ENCODE measurements at regions not wholly inside any gene's neighbourhood (a gene's known extent, or its start where the extent isn't known, plus 50 kb on each side); places are given as distances from the start of the nearest gene placed in this dataset.

DNA sequence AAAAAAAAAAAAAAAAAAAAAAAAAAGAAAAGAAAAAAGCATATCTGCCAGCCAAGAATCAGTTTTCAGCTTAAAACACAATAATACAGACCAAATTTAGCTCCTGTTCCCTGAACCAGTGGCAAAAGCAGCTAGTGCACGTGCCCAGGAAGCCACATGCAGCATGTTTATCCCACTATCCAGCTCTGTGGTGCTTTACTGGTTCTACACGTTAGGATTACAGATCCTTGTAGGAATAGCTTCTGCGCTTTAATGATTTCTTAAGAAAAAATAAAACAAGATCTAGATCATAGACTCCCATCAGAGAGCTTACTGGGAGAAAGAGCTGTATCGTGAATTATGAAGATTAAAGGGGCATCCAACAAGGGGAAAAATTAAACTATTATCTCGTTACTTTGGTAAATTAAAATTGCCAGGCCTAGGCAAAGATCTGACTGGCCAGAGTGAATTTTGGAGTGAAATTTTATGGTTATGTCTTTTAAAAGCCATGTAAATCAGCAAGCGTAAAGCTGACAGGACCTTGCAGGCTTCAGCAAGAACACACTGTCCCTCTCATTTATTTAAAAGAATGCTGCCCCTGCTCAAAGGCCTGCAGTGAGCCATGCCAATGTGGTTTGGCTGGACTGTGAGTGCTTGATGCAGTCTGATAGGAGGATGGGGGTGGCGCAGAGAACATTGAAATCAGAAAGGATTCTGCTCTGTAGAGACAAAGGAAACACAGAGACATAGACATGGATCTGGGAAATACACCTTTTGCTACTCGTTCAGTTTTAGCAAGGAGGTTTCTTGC is 177.3 kb upstream of the PHYHIPL start:
- H4K20me1 ChIP-seq (ENCODE audit: control insufficient read depth, insufficient read depth, low read length, poor library complexity, severe bottlenecking): no peaks in the 10 kb centered on the region
- no peaks in the 10 kb centered on the region for H3K9me3 Mint-ChIP-seq (ENCODE audit: insufficient read depth)
- H2AFZ ChIP-seq (ENCODE audit: insufficient read depth, low read depth, low read length, poor library complexity, severe bottlenecking): no peak overlapping the region
- POLR2A ChIA-PET: no interaction called here
- no peaks in the 10 kb centered on the region for H3K4me1 ChIP-seq (ENCODE audit: control insufficient read depth in 2 of 2, insufficient read depth in 2 of 2, low read length in 2 of 2)
- intact Hi-C loops (cut with micrococcal nuclease): no loop called here
- no peak overlapping the region for H3K4me3 ChIP-seq (ENCODE audit: control extremely low read depth in 1 of 5, extremely low read depth in 1 of 5, insufficient read depth in 1 of 5, low read depth in 2 of 5, low read length in 4 of 5)
- H3K4me3 Mint-ChIP-seq: no peak overlapping the region
- H3K4me2 ChIP-seq (replicated peaks; ENCODE audit: low read depth, low read length, poor library complexity, severe bottlenecking): no peak overlapping the region
- no peak overlapping the region for H3K9ac ChIP-seq (ENCODE audit: low read length)
- H3K27me3 ChIP-seq (replicated peaks in 1 of 4; ENCODE audit: control extremely low read depth in 1 of 4, control insufficient read depth in 3 of 4, insufficient read depth in 4 of 4, low read length in 3 of 4): no peaks in the 10 kb centered on the region
- H3K27ac Mint-ChIP-seq: no peak overlapping the region
- ATAC-seq (ENCODE audit: low read depth) (no peak), DNase-seq (no peak)
- H3K4me1 Mint-ChIP-seq: no peaks in the 10 kb centered on the region
- H3K27ac ChIP-seq (ENCODE audit: low read length in 2 of 2): no peak overlapping the region
- no peak for TF ChIP-seq EZH2 (IDR thresholded peaks at IDR 0.05; ENCODE audit: borderline replicate concordance, insufficient read depth, low read depth, low read length, poor library complexity, severe bottlenecking)
- no peak for TF ChIP-seq CTCF (IDR thresholded peaks at IDR 0.05)
- no peaks in the 10 kb centered on the region for H3K9me3 ChIP-seq (ENCODE audit: control extremely low read depth in 1 of 3, control insufficient read depth in 2 of 3, insufficient read depth in 1 of 3, low read length in 2 of 3)
- WGBS (ENCODE audit: insufficient coverage): 100% methylated on average over 2 of the region's 8 CpGs
- no peaks in the 10 kb centered on the region for H3K27me3 Mint-ChIP-seq
- CTCF ChIA-PET: no interaction called here
- H3K79me2 ChIP-seq (ENCODE audit: control insufficient read depth, insufficient read depth, low read length): no peaks in the 10 kb centered on the region
- H3K36me3 ChIP-seq (replicated peaks in 1 of 2; ENCODE audit: control extremely low read depth in 1 of 2, control insufficient read depth in 1 of 2, extremely low read depth in 1 of 2, insufficient read depth in 2 of 2, low read length in 1 of 2): no peaks in the 10 kb centered on the region

GRCh38 chr10:59000162-59000825 is 176.1 kb upstream of the PHYHIPL start:
- Mint-ChIP-seq H3K27me3 (no peaks in the 10 kb centered on the region), H3K4me3 (no peak overlapping the region), H3K9me3 (ENCODE audit: insufficient read depth) (no peaks in the 10 kb centered on the region), H3K27ac (no peak overlapping the region), H3K4me1 (no peaks in the 10 kb centered on the region)
- no peak overlapping the region for H3K4me3 ChIP-seq (ENCODE audit: control extremely low read depth in 1 of 5, extremely low read depth in 1 of 5, insufficient read depth in 1 of 5, low read depth in 2 of 5, low read length in 4 of 5)
- CTCF ChIA-PET: no interaction called here
- H3K9me3 ChIP-seq (ENCODE audit: control extremely low read depth in 1 of 3, control insufficient read depth in 2 of 3, insufficient read depth in 1 of 3, low read length in 2 of 3): no peaks in the 10 kb centered on the region
- H3K27me3 ChIP-seq (replicated peaks in 1 of 4; ENCODE audit: control extremely low read depth in 1 of 4, control insufficient read depth in 3 of 4, insufficient read depth in 4 of 4, low read length in 3 of 4): no peaks in the 10 kb centered on the region
- H3K9ac ChIP-seq (ENCODE audit: low read length): no peak overlapping the region
- intact Hi-C loops (cut with micrococcal nuclease): no loop called here
- POLR2A ChIA-PET: no interaction called here
- no peak overlapping the region for H3K4me2 ChIP-seq (replicated peaks; ENCODE audit: low read depth, low read length, poor library complexity, severe bottlenecking)
- ATAC-seq (ENCODE audit: low read depth): no peak
- H3K36me3 ChIP-seq (replicated peaks in 1 of 2; ENCODE audit: control extremely low read depth in 1 of 2, control insufficient read depth in 1 of 2, extremely low read depth in 1 of 2, insufficient read depth in 2 of 2, low read length in 1 of 2): no peaks in the 10 kb centered on the region
- no peak overlapping the region for H3K27ac ChIP-seq (ENCODE audit: low read length in 2 of 2)
- no peaks in the 10 kb centered on the region for H3K79me2 ChIP-seq (ENCODE audit: control insufficient read depth, insufficient read depth, low read length)
- DNase-seq: no peak
- H4K20me1 ChIP-seq (ENCODE audit: control insufficient read depth, insufficient read depth, low read length, poor library complexity, severe bottlenecking): no peaks in the 10 kb centered on the region
- TF ChIP-seq CTCF (IDR thresholded peaks at IDR 0.05) (no peak), EZH2 (IDR thresholded peaks at IDR 0.05; ENCODE audit: borderline replicate concordance, insufficient read depth, low read depth, low read length, poor library complexity, severe bottlenecking) (no peak)
- H3K4me1 ChIP-seq (ENCODE audit: control insufficient read depth in 2 of 2, insufficient read depth in 2 of 2, low read length in 2 of 2): no peaks in the 10 kb centered on the region
- 83% methylated on average over 1 of the region's 1 CpG for WGBS (ENCODE audit: insufficient coverage)
- H2AFZ ChIP-seq (ENCODE audit: insufficient read depth, low read depth, low read length, poor library complexity, severe bottlenecking): no peak overlapping the region

All from B cell (primary cell).